SK-N-SH (cell line): ENCODE measurements at regions not wholly inside any gene's neighbourhood (a gene's known extent, or its start where the extent isn't known, plus 50 kb on each side); places are given as distances from the start of the nearest gene placed in this dataset.

Experiments
- CTCF ChIA-PET: fragments of 300-600, 350-600 bp; formaldehyde crosslinking; extraction: SDS; loops from one replicate; lab custom pipeline; 2021; lab: Yijun Ruan, JAX
- POLR2A ChIA-PET: fragments of 350-600 bp; sonication (Branson Sonifier 250); formaldehyde crosslinking; extraction: SDS; loops from one replicate; lab custom pipeline; 2020; ENCODE audit warnings: antibody characterized with exemption, inconsistent platforms; lab: Yijun Ruan, JAX
- DNase-seq: peaks from one replicate; pipeline ENCODE4 v3.0.0; 2012
- H2AFZ ChIP-seq: fragments of 200-600 bp; sonication (generic); 2 replicates; pipeline ENCODE4 v1.8.1; 2016; ENCODE audit warnings: antibody characterized with exemption, mild to moderate bottlenecking, low read depth
- H3F3A ChIP-seq: fragments of 200-600 bp; sonication (generic); replicated peaks from 2 replicates; pipeline ENCODE3; 2016; ENCODE audit warnings: antibody characterized with exemption, mild to moderate bottlenecking; ENCODE audit not compliant: insufficient read depth
- H3K27ac ChIP-seq, 2 experiments: fragments of 200-500 bp in 1 of 2; fragments of 200-600 bp in 1 of 2; sonication (Bioruptor generic) in 1 of 2; sonication (generic), shearing (Covaris generic) in 1 of 2; 2 replicates each; pipeline versions ENCODE4 v1.5.1 to v1.6.1; 2014 to 2016; ENCODE audit warnings: low read depth in 2 of 2, inconsistent platforms in 1 of 2, low read length in 1 of 2, mild to moderate bottlenecking in 1 of 2, mixed read lengths in 1 of 2
- H3K27me3 ChIP-seq: fragments of 200-600 bp; sonication (generic), shearing (Covaris generic); 2 replicates; pipeline ENCODE4 v1.6.1; 2016; ENCODE audit warnings: mixed run types; ENCODE audit not compliant: insufficient read depth
- H3K36me3 ChIP-seq, 2 experiments: fragments of 200-500 bp in 1 of 2; fragments of 200-600 bp in 1 of 2; sonication (Bioruptor generic) in 1 of 2; sonication (generic) in 1 of 2; replicated peaks in 1 of 2; 2 replicates each; pipeline versions ENCODE3 to v1.5.1; 2014 to 2016; ENCODE audit warnings: low read length in 1 of 2, mild to moderate bottlenecking in 1 of 2; ENCODE audit not compliant: insufficient read depth in 2 of 2, control insufficient read depth in 1 of 2
- H3K4me1 ChIP-seq, 2 experiments: fragments of 200-500 bp in 1 of 2; fragments of 200-600 bp in 1 of 2; sonication (Bioruptor generic) in 1 of 2; sonication (generic), shearing (Covaris generic) in 1 of 2; 2 replicates each; pipeline versions ENCODE4 v1.5.1 to v1.6.1; 2014 to 2016; ENCODE audit warnings: low read depth in 1 of 2, low read length in 1 of 2, mixed run types in 1 of 2; ENCODE audit not compliant: insufficient read depth in 2 of 2, control insufficient read depth in 1 of 2
- H3K4me2 ChIP-seq: fragments of 200-600 bp; sonication (generic), shearing (Covaris generic); 2 replicates; pipeline ENCODE4 v1.6.1; 2017; ENCODE audit warnings: mixed run types
- H3K4me3 ChIP-seq, 2 experiments: fragments of 200-500 bp in 1 of 2; fragments of 200-600 bp in 1 of 2; sonication (Bioruptor generic) in 1 of 2; sonication (generic), shearing (Covaris generic) in 1 of 2; 2 replicates each; pipeline versions ENCODE4 v1.5.1 to v1.8.1; 2014 to 2016; ENCODE audit warnings: low read depth in 2 of 2, inconsistent platforms in 1 of 2, low read length in 1 of 2, mild to moderate bottlenecking in 1 of 2, mixed read lengths in 1 of 2, moderate library complexity in 1 of 2
- H3K79me2 ChIP-seq: fragments of 200-600 bp; sonication (generic); 2 replicates; pipeline ENCODE4 v1.8.1; 2017; ENCODE audit warnings: mild to moderate bottlenecking; ENCODE audit not compliant: insufficient read depth
- H3K9ac ChIP-seq: fragments of 200-600 bp; sonication (generic); 2 replicates; pipeline ENCODE4 v1.6.1; 2017; ENCODE audit warnings: mixed run types
- H3K9me2 ChIP-seq: fragments of 200-600 bp; sonication (generic); 2 replicates; pipeline ENCODE4 v1.6.1; 2017; ENCODE audit warnings: mixed run types
- H3K9me3 ChIP-seq: fragments of 200-600 bp; sonication (generic); 2 replicates; pipeline ENCODE4 v1.6.1; 2017; ENCODE audit warnings: mixed run types, mild to moderate bottlenecking, moderate library complexity
- H4K20me1 ChIP-seq: fragments of 200-600 bp; sonication (generic); 2 replicates; pipeline ENCODE4 v1.6.1; 2017; ENCODE audit warnings: mild to moderate bottlenecking, mixed run types; ENCODE audit not compliant: insufficient read depth
- CHD2 ChIP-seq: fragments of 150-350 bp; IDR thresholded peaks from 2 replicates; pipeline ENCODE4 v1.6.1; 2018; ENCODE audit warnings: low read length; ENCODE audit not compliant: partially characterized antibody
- CTCF ChIP-seq: fragments of 200-600 bp; sonication (generic); IDR thresholded peaks from 2 replicates; pipeline ENCODE4 v1.6.1; 2017; ENCODE audit warnings: antibody characterized with exemption, mild to moderate bottlenecking, moderate library complexity
- ELF1 ChIP-seq: IDR thresholded peaks from 2 replicates; pipeline ENCODE4 v1.4.0; 2012
- FOXM1 ChIP-seq: IDR thresholded peaks from 2 replicates; pipeline ENCODE4 v1.4.0; 2012; ENCODE audit warnings: low read depth, mild to moderate bottlenecking
- GABPA ChIP-seq: IDR thresholded peaks from 2 replicates; pipeline ENCODE4 v1.4.0; 2012; ENCODE audit warnings: low read depth, mild to moderate bottlenecking
- IRF3 ChIP-seq: fragments of 150-350 bp; IDR thresholded peaks from 2 replicates; pipeline ENCODE4 v1.6.1; 2016; ENCODE audit warnings: mild to moderate bottlenecking, low read depth, low read length
- NFIC ChIP-seq: IDR thresholded peaks from 2 replicates; pipeline ENCODE4 v1.4.0; 2012; ENCODE audit warnings: borderline replicate concordance
- PBX3 ChIP-seq: IDR thresholded peaks from 2 replicates; pipeline ENCODE4; 2012
- RFX5 ChIP-seq: IDR thresholded peaks from 2 replicates; pipeline ENCODE4 v1.6.1; 2012; ENCODE audit warnings: mild to moderate bottlenecking, improper control_type of control experiment, low read length
- SMC3 ChIP-seq: IDR thresholded peaks from 2 replicates; pipeline ENCODE4 v1.6.1; 2012; ENCODE audit warnings: low read depth, low read length, improper control_type of control experiment
- TAF1 ChIP-seq: IDR thresholded peaks from 2 replicates; pipeline ENCODE4 v1.6.1; 2012; ENCODE audit warnings: low read depth, mild to moderate bottlenecking, low read length, moderate library complexity, borderline replicate concordance
- TEAD4 ChIP-seq: IDR thresholded peaks from 2 replicates; pipeline ENCODE4 v1.4.0; 2012; ENCODE audit warnings: mild to moderate bottlenecking, borderline replicate concordance; ENCODE audit not compliant: insufficient read depth
- USF2 ChIP-seq: fragments of 150-350 bp; IDR thresholded peaks from 2 replicates; pipeline ENCODE4 v1.6.1; 2017; ENCODE audit warnings: antibody characterized with exemption, low read length, low read depth, borderline replicate concordance
- YY1 ChIP-seq: IDR thresholded peaks from 2 replicates; pipeline ENCODE4 v1.4.0; 2012; ENCODE audit warnings: low read depth, mild to moderate bottlenecking
- ZBTB33 ChIP-seq: IDR thresholded peaks from 2 replicates; pipeline ENCODE4 v1.4.0; 2012; ENCODE audit warnings: low read depth, borderline replicate concordance
- WGBS: methylation state at CpG from one replicate; pipeline ENCODE4 v1.1.6; 2017; ENCODE audit warnings: low lambda C conversion rate; 5-methylcytosine and 5-hydroxymethylcytosine counted together

GRCh38 chr18:75694292-75694691 lies 266.8 kb upstream of the SMIM21 start:
- Histone ChIP-seq H2AFZ (no peak overlapping the region), H3K4me3 (no peak overlapping the region), H3K9me2 (no peaks in the 10 kb centered on the region), H3K36me3 (no peaks in the 10 kb centered on the region), H3K4me1 (no peaks in the 10 kb centered on the region), H3K9me3 (peaks cover 4% of the 10 kb centered on the region; the same call in 1 of the 2 replicates), H3K79me2 (no peaks in the 10 kb centered on the region), H3K27ac (no peak overlapping the region), H3K27me3 (no peaks in the 10 kb centered on the region), H3K4me2 (no peak overlapping the region), H4K20me1 (no peaks in the 10 kb centered on the region), H3K9ac (no peak overlapping the region), H3F3A (no peaks in the 10 kb centered on the region)
- DNase-seq, result no peak
- POLR2A ChIA-PET, result no interaction called here
- CTCF ChIA-PET, result interaction anchor here (1.0 kb wide), 1 partner anchor 10 kb away, joined by 4 read pairs; no protein-coding TSS in a partner anchor
- no peak for TF ChIP-seq ELF1
- no peak for TF ChIP-seq FOXM1
- TF ChIP-seq CTCF, result no peak
- TF ChIP-seq CHD2, result no peak
- TF ChIP-seq GABPA, result no peak
- TF ChIP-seq USF2, result no peak
- no peak for TF ChIP-seq RFX5
- TF ChIP-seq ZBTB33, result no peak
- no peak for TF ChIP-seq YY1
- TF ChIP-seq TAF1, result no peak
- TF ChIP-seq TEAD4, result no peak
- TF ChIP-seq PBX3, result no peak
- no peak for TF ChIP-seq SMC3
- TF ChIP-seq NFIC, result no peak
- no peak for TF ChIP-seq IRF3
- 27% methylated on average over 2 of the region's 5 CpGs for WGBS
